CD14-positive monocyte (primary cell): ENCODE measurements at regions not wholly inside any gene's neighbourhood (a gene's known extent, or its start where the extent isn't known, plus 50 kb on each side); places are given as distances from the start of the nearest gene placed in this dataset.

ENCODE experiments used
- DNase-seq, 3 donors: peaks; one replicate each; pipeline ENCODE4 v3.0.0-alpha.2; 2011 to 2022
- H2AFZ ChIP-seq: 2 replicates; pipeline ENCODE4 v1.6.0; 2012; ENCODE audit warnings: mild to moderate bottlenecking, low read depth, low read length, inconsistent platforms; ENCODE audit not compliant: insufficient read depth, poor library complexity, severe bottlenecking
- H3K27ac ChIP-seq, 2 donors: 1 replicate in 1 of 2; 2 replicates in 1 of 2; pipeline ENCODE4 v1.5.1; 2012 to 2013; ENCODE audit warnings: low read length in 2 of 2, control low read depth in 1 of 2, inconsistent platforms in 1 of 2, low read depth in 1 of 2, mild to moderate bottlenecking in 1 of 2
- H3K27me3 ChIP-seq, 2 donors: one replicate each; pipeline versions ENCODE4 v1.6.0 to v1.6.1; 2011 to 2013; ENCODE audit warnings: low read length in 2 of 2; ENCODE audit not compliant: control insufficient read depth in 2 of 2, insufficient read depth in 2 of 2
- H3K36me3 ChIP-seq, 2 donors: replicated peaks in 1 of 2; 1 replicate in 1 of 2; 2 replicates in 1 of 2; pipeline versions ENCODE4 v1.5.1 to v1.6.1; 2012 to 2013; ENCODE audit warnings: low read length in 2 of 2, control low read depth in 1 of 2, inconsistent platforms in 1 of 2, mild to moderate bottlenecking in 1 of 2; ENCODE audit not compliant: insufficient read depth in 2 of 2, control insufficient read depth in 1 of 2
- H3K4me1 ChIP-seq, 2 donors: 1 replicate in 1 of 2; 2 replicates in 1 of 2; pipeline versions ENCODE4 v1.5.1 to v1.6.1; 2012 to 2013; ENCODE audit warnings: low read length in 2 of 2, control low read depth in 1 of 2, inconsistent platforms in 1 of 2, mild to moderate bottlenecking in 1 of 2, moderate library complexity in 1 of 2; ENCODE audit not compliant: insufficient read depth in 2 of 2, control insufficient read depth in 1 of 2
- H3K4me2 ChIP-seq: replicated peaks from 2 replicates; pipeline ENCODE3; 2012; ENCODE audit warnings: low read length, moderate library complexity, mild to moderate bottlenecking; ENCODE audit not compliant: poor library complexity, severe bottlenecking; ENCODE audit errors: extremely low read depth
- H3K4me3 ChIP-seq, 3 experiments: fragments of 200-600 bp in 1 of 3; sonication (generic) in 1 of 3; replicated peaks in 1 of 3; 1 replicate in 2 of 3; 2 replicates in 1 of 3; pipeline ENCODE4 v1.5.1; 2011 to 2013; ENCODE audit warnings: low read length in 3 of 3, mild to moderate bottlenecking in 3 of 3, control low read depth in 2 of 3, low read depth in 2 of 3, inconsistent platforms in 1 of 3, moderate library complexity in 1 of 3
- H3K79me2 ChIP-seq: 2 replicates; pipeline ENCODE4 v1.6.0; 2012; ENCODE audit warnings: mild to moderate bottlenecking, control low read depth, inconsistent platforms, low read length, moderate library complexity; ENCODE audit not compliant: insufficient read depth
- H3K9ac ChIP-seq: 2 replicates; pipeline ENCODE4 v1.6.0; 2017; ENCODE audit warnings: low read length, mild to moderate bottlenecking; ENCODE audit not compliant: insufficient read depth, poor library complexity, severe bottlenecking
- H3K9me3 ChIP-seq, 2 donors: replicated peaks in 1 of 2; 1 replicate in 1 of 2; 2 replicates in 1 of 2; pipeline versions ENCODE4 v1.5.1 to v1.6.1; 2012 to 2013; ENCODE audit warnings: low read length in 2 of 2, control low read depth in 1 of 2; ENCODE audit not compliant: control insufficient read depth in 1 of 2, insufficient read depth in 1 of 2
- H4K20me1 ChIP-seq: 2 replicates; pipeline ENCODE4 v1.6.0; 2012; ENCODE audit warnings: mild to moderate bottlenecking, low read length, control low read depth, moderate library complexity; ENCODE audit not compliant: insufficient read depth
- H3K27ac Mint-ChIP-seq, 7 donors: one replicate each; pipeline ENCODE4 v1.8.0; 2020; ENCODE audit warnings: mild to moderate bottlenecking in 7 of 7, mixed read lengths in 7 of 7, moderate library complexity in 6 of 7, inconsistent platforms in 2 of 7
- H3K27me3 Mint-ChIP-seq, 3 donors: one replicate each; pipeline ENCODE4 v1.8.0; 2021 to 2022; ENCODE audit warnings: low read depth in 3 of 3, mild to moderate bottlenecking in 3 of 3, mixed read lengths in 3 of 3, moderate library complexity in 3 of 3, inconsistent platforms in 1 of 3
- H3K36me3 Mint-ChIP-seq, 2 donors: one replicate each; pipeline ENCODE4 v1.8.0; 2020; ENCODE audit warnings: mixed read lengths in 2 of 2, inconsistent platforms in 1 of 2, mild to moderate bottlenecking in 1 of 2
- H3K4me1 Mint-ChIP-seq: one replicate; pipeline ENCODE4 v1.8.0; 2020; ENCODE audit warnings: mild to moderate bottlenecking, mixed read lengths
- H3K4me3 Mint-ChIP-seq, 2 donors: one replicate each; pipeline ENCODE4 v1.8.0; 2020; ENCODE audit warnings: mild to moderate bottlenecking in 2 of 2, mixed read lengths in 2 of 2, moderate library complexity in 1 of 2
- H3K9me3 Mint-ChIP-seq, 7 donors: one replicate each; pipeline ENCODE4 v1.8.0; 2020 to 2022; ENCODE audit warnings: mixed read lengths in 7 of 7, mild to moderate bottlenecking in 6 of 7, moderate library complexity in 6 of 7, inconsistent platforms in 2 of 7
- CTCF ChIP-seq: fragments of 200-600 bp; IDR thresholded peaks from one replicate; pipeline ENCODE4 v1.8.0; 2022; ENCODE audit warnings: antibody characterized with exemption, mild to moderate bottlenecking
- WGBS: methylation state at CpG from one replicate; pipeline ENCODE4 v1.1.5; 2013; ENCODE audit warnings: missing lambda C conversion rate; ENCODE audit not compliant: insufficient coverage; 5-methylcytosine and 5-hydroxymethylcytosine counted together
- intact Hi-C, 2 donors: fragments of 100-400 bp; cut with micrococcal nuclease; formaldehyde crosslinking; loops; one replicate each; pipeline versions ENCODE4 v1.15.0 to v1.15.1; 2023

- no peaks in the 10 kb centered on the region for H3K4me1 Mint-ChIP-seq
- Histone ChIP-seq H3K79me2 (no peaks in the 10 kb centered on the region), H3K4me1 (no peaks in the 10 kb centered on the region), H3K27ac (no peak overlapping the region), H3K27me3 (no peaks in the 10 kb centered on the region), H3K4me3 (no peak overlapping the region), H2AFZ (no peak overlapping the region), H4K20me1 (no peaks in the 10 kb centered on the region), H3K9me3 (peaks cover 0 to 11% of the 10 kb centered on the region in 2 donors), H3K36me3 (no peaks in the 10 kb centered on the region), H3K9ac (no peak overlapping the region), H3K4me2 (no peak overlapping the region)
- no peaks in the 10 kb centered on the region for H3K36me3 Mint-ChIP-seq
- peaks cover 0 to 5% (median 0%) of the 10 kb centered on the region in 7 donors for H3K9me3 Mint-ChIP-seq
- H3K27ac Mint-ChIP-seq, result no peak overlapping the region
- intact Hi-C loops, result no loop called here
- DNase-seq, result no peak
- no peak overlapping the region for H3K4me3 Mint-ChIP-seq
- TF ChIP-seq CTCF, result no peak
- H3K27me3 Mint-ChIP-seq, result no peaks in the 10 kb centered on the region
Observed at GRCh38 chr3:118180853-118181252, 853.8 kb downstream of the IGSF11 start.

GRCh38 chr3:118181274-118181673 is 853.4 kb downstream of the IGSF11 start:
- Histone ChIP-seq H3K9ac (no peak overlapping the region), H3K4me2 (no peak overlapping the region), H3K27ac (no peak overlapping the region), H3K27me3 (no peaks in the 10 kb centered on the region), H2AFZ (no peak overlapping the region), H4K20me1 (no peaks in the 10 kb centered on the region), H3K9me3 (peaks cover 0 to 11% of the 10 kb centered on the region in 2 donors), H3K36me3 (no peaks in the 10 kb centered on the region), H3K4me3 (no peak overlapping the region), H3K4me1 (no peaks in the 10 kb centered on the region), H3K79me2 (no peaks in the 10 kb centered on the region)
- Mint-ChIP-seq H3K9me3 (peaks cover 0 to 7% (median 3%) of the 10 kb centered on the region in 7 donors), H3K4me3 (no peak overlapping the region), H3K27me3 (no peaks in the 10 kb centered on the region), H3K36me3 (no peaks in the 10 kb centered on the region), H3K4me1 (no peaks in the 10 kb centered on the region), H3K27ac (no peak overlapping the region)
- TF ChIP-seq CTCF, result no peak
- no peak for DNase-seq
- WGBS, result no CpG with 5 or more reads among the region's 1 CpG
- intact Hi-C loops, result no loop called here
